Stomach (tissue), 4 donors: ENCODE measurements at regions not wholly inside any gene's neighbourhood (a gene's known extent, or its start where the extent isn't known, plus 50 kb on each side); places are given as distances from the start of the nearest gene placed in this dataset.

ENCODE experiments used
- CTCF ChIP-seq, 7 experiments: fragments of 450-650 bp in 4 of 7; fragments of 200-600 bp in 3 of 7; sonication (generic) in 3 of 7; IDR thresholded peaks; one replicate each; pipeline ENCODE4 v1.5.1; 2016 to 2019; ENCODE audit warnings: antibody characterized with exemption in 7 of 7, control low read depth in 2 of 7, mild to moderate bottlenecking in 1 of 7
- EP300 ChIP-seq: sonication (generic); formaldehyde crosslinking; IDR thresholded peaks from one replicate; pipeline ENCODE4 v1.6.1; 2017; ENCODE audit warnings: antibody characterized with exemption
- POLR2A ChIP-seq, 4 donors: fragments of 450-650 bp; IDR thresholded peaks; one replicate each; pipeline ENCODE4 v1.6.1; 2016; ENCODE audit warnings: antibody characterized with exemption in 4 of 4, control low read depth in 2 of 4, mild to moderate bottlenecking in 1 of 4, moderate library complexity in 1 of 4

GRCh38 chr10:118471863-118472262 is 123.6 kb downstream of the PRLHR start:
- TF ChIP-seq POLR2A (IDR thresholded peaks at IDR 0.05) (no peak), CTCF (IDR thresholded peaks at IDR 0.05) (no peak), EP300 (no peak)
